H9 (cell line): ENCODE measurements at regions not wholly inside any gene's neighbourhood (a gene's known extent, or its start where the extent isn't known, plus 50 kb on each side); places are given as distances from the start of the nearest gene placed in this dataset.
"Not testable (repeated sequence)": the region's sequence is repeated elsewhere in the genome, so short reads cannot be mapped to it uniquely, and the experiment has no call there.

Experiments
- DNase-seq: peaks from one replicate; pipeline ENCODE4 v3.0.0-alpha.2; 2017
- H2AFZ ChIP-seq: one replicate; pipeline ENCODE4 v1.6.1; 2013; ENCODE audit warnings: mild to moderate bottlenecking, low read length, control low read depth, moderate library complexity
- H2AK5ac ChIP-seq: 2 replicates; pipeline ENCODE4 v1.6.1; 2013; ENCODE audit warnings: low read length, control low read depth, mixed read lengths; ENCODE audit not compliant: insufficient read length
- H2BK120ac ChIP-seq: one replicate; pipeline ENCODE4 v1.6.1; 2013; ENCODE audit warnings: low read depth, mild to moderate bottlenecking, low read length, control low read depth, inconsistent platforms; ENCODE audit not compliant: poor library complexity, severe bottlenecking
- H2BK12ac ChIP-seq: 2 replicates; pipeline ENCODE4 v1.6.1; 2013; ENCODE audit warnings: low read length, control low read depth, mixed read lengths, low read depth; ENCODE audit not compliant: insufficient read length
- H2BK15ac ChIP-seq: 2 replicates; pipeline ENCODE4 v1.6.1; 2013; ENCODE audit warnings: low read depth, low read length, control low read depth
- H2BK20ac ChIP-seq: one replicate; pipeline ENCODE4 v1.6.1; 2013; ENCODE audit warnings: low read depth, mild to moderate bottlenecking, low read length, control low read depth, inconsistent platforms; ENCODE audit not compliant: poor library complexity, severe bottlenecking
- H2BK5ac ChIP-seq: 2 replicates; pipeline ENCODE4 v1.6.1; 2013; ENCODE audit warnings: low read length, control low read depth, mixed read lengths; ENCODE audit not compliant: insufficient read length
- H3K14ac ChIP-seq: 2 replicates; pipeline ENCODE4 v1.6.1; 2013; ENCODE audit warnings: low read length, control low read depth; ENCODE audit not compliant: insufficient read depth
- H3K18ac ChIP-seq: 2 replicates; pipeline ENCODE4 v1.6.1; 2013; ENCODE audit warnings: low read depth, mild to moderate bottlenecking, mixed read lengths, low read length, control low read depth; ENCODE audit not compliant: insufficient read length
- H3K23ac ChIP-seq: 2 replicates; pipeline ENCODE4 v1.6.1; 2013; ENCODE audit warnings: low read length, control low read depth, mixed read lengths, low read depth; ENCODE audit not compliant: insufficient read length
- H3K23me2 ChIP-seq: 2 replicates; pipeline ENCODE4 v1.6.1; 2013; ENCODE audit warnings: low read depth, mild to moderate bottlenecking, mixed read lengths, low read length, control low read depth; ENCODE audit not compliant: insufficient read length, poor library complexity, severe bottlenecking
- H3K27ac ChIP-seq: 2 replicates; pipeline ENCODE4 v1.5.1; 2013; ENCODE audit warnings: low read length, control low read depth, mixed read lengths, low read depth; ENCODE audit not compliant: insufficient read length
- H3K27me3 ChIP-seq: 2 replicates; pipeline ENCODE4 v1.6.1; 2013; ENCODE audit warnings: low read length, control low read depth, inconsistent platforms; ENCODE audit not compliant: insufficient read depth
- H3K4ac ChIP-seq: 2 replicates; pipeline ENCODE4 v1.6.1; 2013; ENCODE audit warnings: low read depth, mild to moderate bottlenecking, control low read depth, inconsistent platforms, low read length, moderate library complexity
- H3K4me1 ChIP-seq: 2 replicates; pipeline ENCODE4 v1.6.1; 2013; ENCODE audit warnings: low read length, control low read depth, inconsistent platforms; ENCODE audit not compliant: insufficient read depth
- H3K4me2 ChIP-seq: 2 replicates; pipeline ENCODE4 v1.6.1; 2013; ENCODE audit warnings: low read length, control low read depth, mixed read lengths; ENCODE audit not compliant: insufficient read length, insufficient read depth
- H3K56ac ChIP-seq: 2 replicates; pipeline ENCODE4 v1.6.1; 2013; ENCODE audit warnings: low read depth, mild to moderate bottlenecking, mixed read lengths, low read length, control low read depth; ENCODE audit not compliant: insufficient read length
- H3K79me1 ChIP-seq: 2 replicates; pipeline ENCODE4 v1.6.1; 2013; ENCODE audit warnings: low read depth, mild to moderate bottlenecking, moderate library complexity, low read length, control low read depth, inconsistent platforms; ENCODE audit not compliant: insufficient read depth, poor library complexity, severe bottlenecking
- H3K79me2 ChIP-seq: 2 replicates; pipeline ENCODE4 v1.6.1; 2013; ENCODE audit warnings: low read length, control low read depth, inconsistent platforms; ENCODE audit not compliant: insufficient read depth
- H3K9ac ChIP-seq: 2 replicates; pipeline ENCODE4 v1.6.1; 2013; ENCODE audit warnings: low read length, control low read depth, mixed read lengths; ENCODE audit not compliant: insufficient read length; ENCODE audit errors: extremely low read depth
- H3K9me3 ChIP-seq: one replicate; pipeline ENCODE4 v1.6.1; 2013; ENCODE audit warnings: low read depth, low read length, inconsistent platforms; ENCODE audit not compliant: control insufficient read depth
- H3T11ph ChIP-seq: one replicate; pipeline ENCODE4 v1.6.1; 2013; ENCODE audit warnings: mild to moderate bottlenecking, low read length, control low read depth, inconsistent platforms
- H4K20me1 ChIP-seq: one replicate; pipeline ENCODE4 v1.6.1; 2013; ENCODE audit not compliant: control insufficient read depth, insufficient read length, insufficient read depth
- H4K5ac ChIP-seq: 2 replicates; pipeline ENCODE4 v1.6.1; 2013; ENCODE audit warnings: low read depth, mild to moderate bottlenecking, mixed read lengths, low read length, control low read depth; ENCODE audit not compliant: insufficient read length
- H4K8ac ChIP-seq: replicated peaks from 2 replicates; pipeline ENCODE4 v1.6.1; 2013; ENCODE audit warnings: low read length, control low read depth, mixed read lengths, low read depth; ENCODE audit not compliant: insufficient read length
- H4K91ac ChIP-seq: 2 replicates; pipeline ENCODE4 v1.6.1; 2013; ENCODE audit warnings: low read depth, mild to moderate bottlenecking, moderate library complexity, mixed read lengths, low read length, control low read depth; ENCODE audit not compliant: insufficient read length
- H3K27ac Mint-ChIP-seq, 3 experiments: 2 replicates in 2 of 3; 3 replicates in 1 of 3; pipeline ENCODE4 v1.8.0; 2020 to 2021; ENCODE audit warnings: mixed read lengths in 3 of 3, mild to moderate bottlenecking in 1 of 3, moderate library complexity in 1 of 3
- H3K27me3 Mint-ChIP-seq: 2 replicates; pipeline ENCODE4 v1.8.0; 2021; ENCODE audit warnings: low read depth, mild to moderate bottlenecking, moderate library complexity, mixed read lengths
- H3K36me3 Mint-ChIP-seq, 3 experiments: 2 replicates in 2 of 3; 3 replicates in 1 of 3; pipeline ENCODE4 v1.8.0; 2020 to 2021; ENCODE audit warnings: low read depth in 3 of 3, mixed read lengths in 3 of 3; ENCODE audit not compliant: insufficient read depth in 1 of 3
- H3K4me1 Mint-ChIP-seq, 2 experiments: 2 replicates each; pipeline ENCODE4 v1.8.0; 2020; ENCODE audit warnings: mixed read lengths in 2 of 2
- H3K4me3 Mint-ChIP-seq, 2 experiments: 2 replicates in 1 of 2; 3 replicates in 1 of 2; pipeline ENCODE4 v1.8.0; 2020 to 2021; ENCODE audit warnings: mild to moderate bottlenecking in 2 of 2, mixed read lengths in 2 of 2, moderate library complexity in 1 of 2
- H3K9me3 Mint-ChIP-seq, 2 experiments: 2 replicates in 1 of 2; 3 replicates in 1 of 2; pipeline ENCODE4 v1.8.0; 2020; ENCODE audit warnings: mild to moderate bottlenecking in 2 of 2, mixed read lengths in 2 of 2, moderate library complexity in 1 of 2
- WGBS: extraction: QIAGEN DNeasy Blood & Tissue Kit; methylation state at CpG from one replicate; pipeline ENCODE4 v1.1.7; 2013; ENCODE audit warnings: missing lambda C conversion rate, low lambda C conversion rate, mixed read lengths; ENCODE audit not compliant: insufficient read length; ENCODE audit errors: extremely low coverage; 5-methylcytosine and 5-hydroxymethylcytosine counted together
- TF ChIP-seq, protein P1 (sequence below): fragments of 200-600 bp; sonication (generic); conservative IDR thresholded peaks from 3 replicates; pipeline ENCODE4 v1.8.0; 2021; ENCODE audit warnings: antibody characterized with exemption, mild to moderate bottlenecking

DNA sequence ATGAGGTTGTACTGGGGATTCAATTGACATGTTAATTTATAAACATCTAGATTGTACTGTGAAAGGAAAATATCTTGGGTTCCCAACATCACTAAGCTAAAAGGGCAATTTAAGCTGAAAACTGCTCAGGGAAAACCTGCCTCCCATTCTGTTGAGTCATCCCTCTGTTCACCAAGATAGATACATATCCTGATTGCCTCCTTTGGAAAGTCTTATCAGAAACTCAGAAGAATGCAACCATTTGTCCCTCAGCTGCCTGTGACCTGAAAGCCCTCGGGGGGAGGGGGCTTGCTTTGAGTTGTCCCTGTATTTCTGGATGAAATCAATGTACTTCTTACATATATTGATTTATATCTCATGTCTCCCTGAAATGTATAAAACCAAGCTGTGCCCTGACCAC is 187.0 kb upstream of the ETV3 start:
- Histone ChIP-seq H3K4me2 (no peak overlapping the region), H4K91ac (no peak overlapping the region), H3K23me2 (no peaks in the 10 kb centered on the region), H3K27ac (no peak overlapping the region), H2BK15ac (no peak overlapping the region), H3K27me3 (no peaks in the 10 kb centered on the region), H3K79me1 (no peaks in the 10 kb centered on the region), H4K8ac (no peak overlapping the region), H2AFZ (peak overlapping the region; percentile 36), H3K4me1 (peaks cover 9% of the 10 kb centered on the region; the same call in 1 of the 2 replicates), H3K23ac (no peak overlapping the region), H3K18ac (no peak overlapping the region), H2BK5ac (no peak overlapping the region), H3K79me2 (no peaks in the 10 kb centered on the region), H3K4ac (no peak overlapping the region), H4K20me1 (no peaks in the 10 kb centered on the region), H3T11ph (no peak overlapping the region), H3K9ac (no peak overlapping the region), H4K5ac (no peak overlapping the region), H3K14ac (no peak overlapping the region), H2AK5ac (no peak overlapping the region), H3K56ac (no peak overlapping the region), H2BK20ac (no peak overlapping the region), H2BK120ac (no peak overlapping the region), H3K9me3 (no peaks in the 10 kb centered on the region), H2BK12ac (no peak overlapping the region)
- peaks cover 7 to 20% (median 12%) of the 10 kb centered on the region in 3 experiments for H3K36me3 Mint-ChIP-seq
- TF ChIP-seq, protein P1, sequence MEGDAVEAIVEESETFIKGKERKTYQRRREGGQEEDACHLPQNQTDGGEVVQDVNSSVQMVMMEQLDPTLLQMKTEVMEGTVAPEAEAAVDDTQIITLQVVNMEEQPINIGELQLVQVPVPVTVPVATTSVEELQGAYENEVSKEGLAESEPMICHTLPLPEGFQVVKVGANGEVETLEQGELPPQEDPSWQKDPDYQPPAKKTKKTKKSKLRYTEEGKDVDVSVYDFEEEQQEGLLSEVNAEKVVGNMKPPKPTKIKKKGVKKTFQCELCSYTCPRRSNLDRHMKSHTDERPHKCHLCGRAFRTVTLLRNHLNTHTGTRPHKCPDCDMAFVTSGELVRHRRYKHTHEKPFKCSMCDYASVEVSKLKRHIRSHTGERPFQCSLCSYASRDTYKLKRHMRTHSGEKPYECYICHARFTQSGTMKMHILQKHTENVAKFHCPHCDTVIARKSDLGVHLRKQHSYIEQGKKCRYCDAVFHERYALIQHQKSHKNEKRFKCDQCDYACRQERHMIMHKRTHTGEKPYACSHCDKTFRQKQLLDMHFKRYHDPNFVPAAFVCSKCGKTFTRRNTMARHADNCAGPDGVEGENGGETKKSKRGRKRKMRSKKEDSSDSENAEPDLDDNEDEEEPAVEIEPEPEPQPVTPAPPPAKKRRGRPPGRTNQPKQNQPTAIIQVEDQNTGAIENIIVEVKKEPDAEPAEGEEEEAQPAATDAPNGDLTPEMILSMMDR = no peak
- H3K4me3 Mint-ChIP-seq = no peak overlapping the region
- H3K27me3 Mint-ChIP-seq = no peaks in the 10 kb centered on the region
- H3K9me3 Mint-ChIP-seq = peaks cover 26 to 32% of the 10 kb centered on the region in 2 experiments
- peaks cover 26 to 29% of the 10 kb centered on the region in 2 experiments for H3K4me1 Mint-ChIP-seq
- DNase-seq = no peak
- no CpG with 5 or more reads among the region's 1 CpG for WGBS
- peak overlapping the region in 2 of 3 experiments; percentile 19 to 28; a peak in 3 of 7 replicates for H3K27ac Mint-ChIP-seq

DNA sequence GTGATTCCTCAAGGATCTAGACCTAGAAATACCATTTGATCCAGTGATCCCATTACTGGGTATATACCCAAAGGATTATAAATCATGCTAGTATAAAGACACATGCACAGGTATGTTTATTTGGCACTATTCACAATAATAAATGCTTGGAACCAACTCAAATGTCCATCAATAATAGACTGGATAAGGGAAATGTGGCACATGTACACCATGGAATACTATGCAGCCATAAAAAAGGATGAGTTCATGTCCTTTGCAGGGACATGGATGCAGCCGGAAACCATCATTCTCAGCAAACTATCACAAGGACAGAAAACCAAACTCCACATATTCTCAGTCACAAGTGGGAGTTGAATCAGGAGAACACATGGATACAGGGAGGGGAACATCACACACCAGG is 183.8 kb upstream of the ETV3 start:
- no CpG with 5 or more reads among the region's 1 CpG for WGBS
- not testable (repeated sequence) for H2BK5ac ChIP-seq, H3K79me1 ChIP-seq, H3K4me2 ChIP-seq, H3K27me3 Mint-ChIP-seq, H3K4me3 Mint-ChIP-seq, H2AK5ac ChIP-seq, H3T11ph ChIP-seq, H2AFZ ChIP-seq, H2BK120ac ChIP-seq, H4K91ac ChIP-seq, DNase-seq, H3K4ac ChIP-seq, H4K5ac ChIP-seq, H3K9ac ChIP-seq, H3K23me2 ChIP-seq, H3K56ac ChIP-seq, H4K8ac ChIP-seq, H3K23ac ChIP-seq, H3K27me3 ChIP-seq, H3K27ac Mint-ChIP-seq, H4K20me1 ChIP-seq, H3K4me1 ChIP-seq, H2BK20ac ChIP-seq, H3K9me3 ChIP-seq, H3K14ac ChIP-seq, H3K79me2 ChIP-seq, H2BK15ac ChIP-seq, H3K18ac ChIP-seq, H2BK12ac ChIP-seq, H3K27ac ChIP-seq
- peaks cover 41 to 50% of the 10 kb centered on the region in 2 experiments for H3K9me3 Mint-ChIP-seq
- H3K36me3 Mint-ChIP-seq = peaks cover 9 to 29% (median 11%) of the 10 kb centered on the region in 3 experiments
- H3K4me1 Mint-ChIP-seq = peaks cover 21 to 24% of the 10 kb centered on the region in 2 experiments
